GM12873 (cell line): ENCODE measurements at regions not wholly inside any gene's neighbourhood (a gene's known extent, or its start where the extent isn't known, plus 50 kb on each side); places are given as distances from the start of the nearest gene placed in this dataset.

Source experiments
- CTCF ChIP-seq: IDR thresholded peaks from 2 replicates; pipeline ENCODE4 v1.5.1; 2012; ENCODE audit warnings: low read depth, mild to moderate bottlenecking, moderate library complexity, low read length, control low read depth; ENCODE audit not compliant: insufficient read depth; ENCODE audit errors: missing control alignments

GRCh38 chr3:19063936-19064335, 84.4 kb upstream of the KCNH8 start:
- no peak for TF ChIP-seq CTCF

GRCh38 chr3:19060404-19060803, 87.9 kb upstream of the KCNH8 start:
- no peak for TF ChIP-seq CTCF

GRCh38 chr3:19052874-19053273, 95.4 kb upstream of the KCNH8 start:
- TF ChIP-seq CTCF = no peak

GRCh38 chr3:19046440-19046839, 101.9 kb upstream of the KCNH8 start:
- no peak for TF ChIP-seq CTCF

GRCh38 chr3:19030522-19030839, 117.8 kb upstream of the KCNH8 start:
- TF ChIP-seq CTCF = no peak

GRCh38 chr3:19029837-19030521, 118.3 kb upstream of the KCNH8 start:
- TF ChIP-seq CTCF = no peak

- TF ChIP-seq CTCF = no peak
Measured at GRCh38 chr3:19025441-19025840, 122.9 kb upstream of the KCNH8 start.
